ENCODE measurements at regions not wholly inside any gene's neighbourhood (a gene's known extent, or its start where the extent isn't known, plus 50 kb on each side); places are given as distances from the start of the nearest gene placed in this dataset.

DNA sequence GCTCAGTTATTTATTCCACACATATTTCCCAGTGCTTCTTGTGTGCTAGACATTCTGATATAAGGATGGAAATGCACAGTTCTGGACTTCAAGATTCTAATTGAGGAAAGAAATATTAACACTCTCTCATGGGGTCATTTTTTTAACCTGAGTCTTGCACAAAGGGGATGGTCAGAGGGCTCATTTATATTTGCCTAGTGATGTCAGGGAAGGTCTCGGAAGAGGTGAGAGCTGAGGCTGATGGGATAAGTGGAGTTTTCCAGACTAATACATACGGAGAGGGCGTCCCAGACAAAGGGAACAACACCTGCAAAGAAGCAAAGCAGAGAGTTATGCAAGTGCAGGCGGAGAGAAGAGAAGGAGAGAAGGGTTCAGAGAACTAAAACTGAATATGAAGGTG is 1304.6 kb upstream of the TENM4 start:
- TF ChIP-seq, protein P1, sequence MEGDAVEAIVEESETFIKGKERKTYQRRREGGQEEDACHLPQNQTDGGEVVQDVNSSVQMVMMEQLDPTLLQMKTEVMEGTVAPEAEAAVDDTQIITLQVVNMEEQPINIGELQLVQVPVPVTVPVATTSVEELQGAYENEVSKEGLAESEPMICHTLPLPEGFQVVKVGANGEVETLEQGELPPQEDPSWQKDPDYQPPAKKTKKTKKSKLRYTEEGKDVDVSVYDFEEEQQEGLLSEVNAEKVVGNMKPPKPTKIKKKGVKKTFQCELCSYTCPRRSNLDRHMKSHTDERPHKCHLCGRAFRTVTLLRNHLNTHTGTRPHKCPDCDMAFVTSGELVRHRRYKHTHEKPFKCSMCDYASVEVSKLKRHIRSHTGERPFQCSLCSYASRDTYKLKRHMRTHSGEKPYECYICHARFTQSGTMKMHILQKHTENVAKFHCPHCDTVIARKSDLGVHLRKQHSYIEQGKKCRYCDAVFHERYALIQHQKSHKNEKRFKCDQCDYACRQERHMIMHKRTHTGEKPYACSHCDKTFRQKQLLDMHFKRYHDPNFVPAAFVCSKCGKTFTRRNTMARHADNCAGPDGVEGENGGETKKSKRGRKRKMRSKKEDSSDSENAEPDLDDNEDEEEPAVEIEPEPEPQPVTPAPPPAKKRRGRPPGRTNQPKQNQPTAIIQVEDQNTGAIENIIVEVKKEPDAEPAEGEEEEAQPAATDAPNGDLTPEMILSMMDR (IDR thresholded peaks at IDR 0.05; ENCODE audit: low read depth, low read length, poor library complexity, severe bottlenecking) = no peak
- TF ChIP-seq EZH2phosphoT487 (IDR thresholded peaks at IDR 0.05; ENCODE audit: borderline replicate concordance, low read length) = no peak
